PC-9 (cell line): ENCODE measurements at regions not wholly inside any gene's neighbourhood (a gene's known extent, or its start where the extent isn't known, plus 50 kb on each side); places are given as distances from the start of the nearest gene placed in this dataset.
"Not testable (repeated sequence)": the region's sequence is repeated elsewhere in the genome, so short reads cannot be mapped to it uniquely, and the experiment has no call there.

Experiments
- EZH2 ChIP-seq: fragments of 200-600 bp; sonication (generic); IDR thresholded peaks from 2 replicates; pipeline ENCODE4 v1.8.0; 2017; ENCODE audit warnings: antibody characterized with exemption, low read depth
- TF ChIP-seq, protein P1 (sequence below): fragments of 200-600 bp; sonication (generic); conservative IDR thresholded peaks from 2 replicates; pipeline ENCODE4 v1.6.1; 2017; ENCODE audit warnings: mixed run types, antibody characterized with exemption, mild to moderate bottlenecking, moderate library complexity

DNA sequence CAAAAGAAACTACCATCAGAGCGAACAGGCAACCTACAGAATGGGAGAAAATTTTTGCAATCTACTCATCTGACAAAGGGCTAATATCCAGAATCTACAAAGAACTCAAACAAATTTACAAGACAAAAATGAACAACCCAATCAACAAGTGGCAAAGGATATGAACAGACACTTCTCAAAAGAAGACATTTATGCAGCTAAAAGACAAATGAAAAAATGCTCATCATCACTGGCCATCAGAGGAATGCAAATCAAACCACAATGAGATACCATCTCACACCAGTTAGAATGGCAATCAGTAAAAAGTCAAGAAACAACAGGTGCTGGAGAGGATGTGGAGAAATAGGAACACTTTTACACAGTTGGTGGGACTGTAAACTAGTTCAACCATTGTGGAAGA, 425.0 kb downstream of the NPIPA8 start:
- TF ChIP-seq, protein P1, sequence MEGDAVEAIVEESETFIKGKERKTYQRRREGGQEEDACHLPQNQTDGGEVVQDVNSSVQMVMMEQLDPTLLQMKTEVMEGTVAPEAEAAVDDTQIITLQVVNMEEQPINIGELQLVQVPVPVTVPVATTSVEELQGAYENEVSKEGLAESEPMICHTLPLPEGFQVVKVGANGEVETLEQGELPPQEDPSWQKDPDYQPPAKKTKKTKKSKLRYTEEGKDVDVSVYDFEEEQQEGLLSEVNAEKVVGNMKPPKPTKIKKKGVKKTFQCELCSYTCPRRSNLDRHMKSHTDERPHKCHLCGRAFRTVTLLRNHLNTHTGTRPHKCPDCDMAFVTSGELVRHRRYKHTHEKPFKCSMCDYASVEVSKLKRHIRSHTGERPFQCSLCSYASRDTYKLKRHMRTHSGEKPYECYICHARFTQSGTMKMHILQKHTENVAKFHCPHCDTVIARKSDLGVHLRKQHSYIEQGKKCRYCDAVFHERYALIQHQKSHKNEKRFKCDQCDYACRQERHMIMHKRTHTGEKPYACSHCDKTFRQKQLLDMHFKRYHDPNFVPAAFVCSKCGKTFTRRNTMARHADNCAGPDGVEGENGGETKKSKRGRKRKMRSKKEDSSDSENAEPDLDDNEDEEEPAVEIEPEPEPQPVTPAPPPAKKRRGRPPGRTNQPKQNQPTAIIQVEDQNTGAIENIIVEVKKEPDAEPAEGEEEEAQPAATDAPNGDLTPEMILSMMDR = not testable (repeated sequence)
- not testable (repeated sequence) for TF ChIP-seq EZH2
